Suprapubic skin (tissue), 3 donors: ENCODE measurements at regions not wholly inside any gene's neighbourhood (a gene's known extent, or its start where the extent isn't known, plus 50 kb on each side); places are given as distances from the start of the nearest gene placed in this dataset.
"Not testable (repeated sequence)": the region's sequence is repeated elsewhere in the genome, so short reads cannot be mapped to it uniquely, and the experiment has no call there.

Experiments
- CTCF ChIP-seq, 2 donors: fragments of 200-600 bp in 1 of 2; fragments of 450-650 bp in 1 of 2; sonication (generic) in 1 of 2; IDR thresholded peaks; one replicate each; pipeline ENCODE4 v1.5.1; 2016 to 2019; ENCODE audit warnings: antibody characterized with exemption in 2 of 2, mild to moderate bottlenecking in 1 of 2, moderate library complexity in 1 of 2
- POLR2A ChIP-seq, 2 donors: fragments of 450-650 bp; IDR thresholded peaks; one replicate each; pipeline ENCODE4 v1.6.1; 2017; ENCODE audit warnings: antibody characterized with exemption in 2 of 2, mild to moderate bottlenecking in 2 of 2, moderate library complexity in 2 of 2

- not testable (repeated sequence) for TF ChIP-seq POLR2A, CTCF (IDR thresholded peaks at IDR 0.05)
Measured at GRCh38 chr5:179449950-179450349, 100.4 kb upstream of the RUFY1 start.
